ENCODE measurements at regions not wholly inside any gene's neighbourhood (a gene's known extent, or its start where the extent isn't known, plus 50 kb on each side); places are given as distances from the start of the nearest gene placed in this dataset.

GRCh38 chr4:123698556-123698955 lies 302.0 kb downstream of the SPRY1 start:
- TF ChIP-seq CTCF (conservative IDR thresholded peaks at IDR 0.05; ENCODE audit: low read length) (no peak), EZH2phosphoT487 (IDR thresholded peaks at IDR 0.05; ENCODE audit: borderline replicate concordance, low read depth, low read length) (no peak)

Data from OCI-LY7 (cell line).